HCT116 (cell line): ENCODE measurements at regions not wholly inside any gene's neighbourhood (a gene's known extent, or its start where the extent isn't known, plus 50 kb on each side); places are given as distances from the start of the nearest gene placed in this dataset.

Experiments
- ATAC-seq: fragments of 200-7000 bp; cut with Tn5 transposase; 2 replicates; pipeline ENCODE4 v1.9.1; 2020; ENCODE audit warnings: mild to moderate bottlenecking, moderate library complexity
- BruUV-seq: library from RNA; stranded (reverse); fragments of 400-500 nt; replicated peaks from 2 replicates; lab custom pipeline; 2021; lab: Mats Ljungman, UMichigan
- CTCF ChIA-PET: fragments of 300-600 bp; sonication (Branson Sonifier 250); formaldehyde crosslinking; loops from one replicate; lab custom pipeline; 2021; ENCODE audit warnings: antibody characterized with exemption; lab: Charles Lee
- POLR2A ChIA-PET: fragments of 300-600, 350-600 bp; sonication (Branson Sonifier 250); formaldehyde crosslinking; loops from one replicate; lab custom pipeline; 2021; ENCODE audit warnings: antibody characterized with exemption; lab: Charles Lee
- RAD21 ChIA-PET, 2 experiments: fragments of 300-600 bp; sonication (Branson Sonifier 250); formaldehyde crosslinking; loops; one replicate each; lab custom pipeline; 2023; ENCODE audit warnings: low total read pairs in 2 of 2; ENCODE audit not compliant: uncharacterized antibody in 2 of 2, unreplicated experiment in 2 of 2, low non-redundant PET in 1 of 2; lab: Charles Lee
- DNase-seq: peaks from one replicate; pipeline ENCODE4 v3.0.0-alpha.2; 2010; ENCODE audit warnings: low read depth, low spot score
- H2AFZ ChIP-seq: fragments of 200-600 bp; shearing (Covaris generic), sonication (generic); 2 replicates; pipeline ENCODE4 v1.6.1; 2017; ENCODE audit warnings: low read depth, mixed run types, mixed read lengths, antibody characterized with exemption, low read length; ENCODE audit not compliant: poor library complexity, severe bottlenecking
- H3K27ac ChIP-seq: 2 replicates; pipeline ENCODE4 v1.5.1; 2012; ENCODE audit warnings: low read depth, low read length
- H3K27me3 ChIP-seq: fragments of 200-600 bp; sonication (generic); 2 replicates; pipeline ENCODE4 v1.6.1; 2016; ENCODE audit warnings: mixed run types, low read length, mixed read lengths; ENCODE audit not compliant: insufficient read depth
- H3K36me3 ChIP-seq, 2 experiments: fragments of 200-500 bp in 1 of 2; fragments of 200-600 bp in 1 of 2; sonication (Bioruptor generic) in 1 of 2; sonication (generic) in 1 of 2; 2 replicates each; pipeline versions ENCODE4 v1.5.1 to v1.6.1; 2014 to 2016; ENCODE audit warnings: low read length in 2 of 2, inconsistent platforms in 1 of 2, mixed read lengths in 1 of 2, mixed run types in 1 of 2; ENCODE audit not compliant: insufficient read depth in 2 of 2, control insufficient read depth in 1 of 2
- H3K4me1 ChIP-seq, 2 experiments: fragments of 200-600 bp in 1 of 2; sonication (generic) in 1 of 2; 2 replicates each; pipeline versions ENCODE4 v1.5.1 to v1.6.1; 2012 to 2017; ENCODE audit warnings: low read length in 2 of 2, inconsistent platforms in 1 of 2, mild to moderate bottlenecking in 1 of 2, mixed read lengths in 1 of 2, mixed run types in 1 of 2, moderate library complexity in 1 of 2; ENCODE audit not compliant: insufficient read depth in 2 of 2, control insufficient read depth in 1 of 2
- H3K4me2 ChIP-seq: fragments of 200-600 bp; sonication (generic); 2 replicates; pipeline ENCODE4 v1.6.1; 2017; ENCODE audit warnings: mixed run types, low read length, mixed read lengths
- H3K4me3 ChIP-seq, 2 experiments: fragments of 200-600 bp in 1 of 2; sonication (generic) in 1 of 2; replicated peaks in 1 of 2; 2 replicates each; pipeline ENCODE4 v1.5.1; 2011 to 2016; ENCODE audit warnings: low read length in 2 of 2, control low read depth in 1 of 2, low read depth in 1 of 2, mild to moderate bottlenecking in 1 of 2, mixed read lengths in 1 of 2, mixed run types in 1 of 2
- H3K79me2 ChIP-seq: fragments of 200-600 bp; sonication (generic); 2 replicates; pipeline ENCODE4 v1.6.1; 2017; ENCODE audit warnings: mild to moderate bottlenecking, mixed run types, low read length, moderate library complexity, mixed read lengths; ENCODE audit not compliant: insufficient read depth
- H3K9ac ChIP-seq: fragments of 200-600 bp; sonication (generic); 2 replicates; pipeline ENCODE4 v1.6.1; 2016; ENCODE audit warnings: low read length, mixed read lengths
- H3K9me2 ChIP-seq: fragments of 200-600 bp; sonication (generic), shearing (Covaris generic); 2 replicates; pipeline ENCODE4 v1.6.1; 2017; ENCODE audit warnings: mixed run types, mild to moderate bottlenecking, moderate library complexity; ENCODE audit not compliant: insufficient read depth
- H3K9me3 ChIP-seq, 2 experiments: fragments of 200-500 bp in 1 of 2; fragments of 200-600 bp in 1 of 2; sonication (Bioruptor generic) in 1 of 2; sonication (generic) in 1 of 2; 2 replicates each; pipeline ENCODE4 v1.6.1; 2014 to 2017; ENCODE audit warnings: low read length in 2 of 2, mixed read lengths in 2 of 2, inconsistent platforms in 1 of 2, low read depth in 1 of 2, mild to moderate bottlenecking in 1 of 2, mixed run types in 1 of 2, moderate library complexity in 1 of 2; ENCODE audit not compliant: control insufficient read depth in 1 of 2, insufficient read depth in 1 of 2
- H4K20me1 ChIP-seq: fragments of 200-600 bp; sonication (generic), shearing (Covaris generic); 2 replicates; pipeline ENCODE4 v1.6.1; 2017; ENCODE audit warnings: mixed run types, mild to moderate bottlenecking, moderate library complexity; ENCODE audit not compliant: insufficient read depth
- CEBPB ChIP-seq: IDR thresholded peaks from 2 replicates; pipeline ENCODE4 v1.6.1; 2012; ENCODE audit warnings: low read depth
- EGR1 ChIP-seq: IDR thresholded peaks from 2 replicates; pipeline ENCODE4 v1.6.1; 2012; ENCODE audit warnings: low read depth
- EZH2phosphoT487 ChIP-seq: fragments of 200-600 bp; IDR thresholded peaks from 2 replicates; pipeline ENCODE4 v1.6.1; 2018; ENCODE audit warnings: antibody characterized with exemption, borderline replicate concordance
- FOSL1 ChIP-seq: IDR thresholded peaks from 2 replicates; pipeline ENCODE4 v1.6.1; 2012; ENCODE audit warnings: low read depth
- JUND ChIP-seq: IDR thresholded peaks from 2 replicates; pipeline ENCODE4 v1.6.1; 2012
- MAX ChIP-seq: IDR thresholded peaks from 2 replicates; pipeline ENCODE4 v1.6.1; 2012
- POLR2A ChIP-seq: IDR thresholded peaks from 2 replicates; pipeline ENCODE4 v1.7.0; 2011; ENCODE audit warnings: borderline replicate concordance; ENCODE audit not compliant: insufficient read depth, insufficient read length; ENCODE audit errors: extremely low read depth
- REST ChIP-seq: IDR thresholded peaks from 2 replicates; pipeline ENCODE4 v1.6.1; 2012; ENCODE audit warnings: low read depth
- SP1 ChIP-seq: IDR thresholded peaks from 2 replicates; pipeline ENCODE4 v1.6.1; 2012; ENCODE audit warnings: low read depth
- SRF ChIP-seq: IDR thresholded peaks from 2 replicates; pipeline ENCODE4 v1.6.1; 2012; ENCODE audit warnings: low read depth
- TCF7L2 ChIP-seq: IDR thresholded peaks from 2 replicates; pipeline ENCODE4 v1.7.0; 2011; ENCODE audit warnings: borderline replicate concordance, inconsistent platforms; ENCODE audit not compliant: insufficient read depth, insufficient read length; ENCODE audit errors: extremely low read depth
- intact Hi-C: fragments of 100-400 bp; cut with micrococcal nuclease; formaldehyde crosslinking; loops from 2 replicates; pipeline ENCODE4 v1.10.0; 2022

GRCh38 chr2:890791-891190 lies 59.9 kb upstream of the SNTG2 start:
- TF ChIP-seq EZH2phosphoT487 (no peak), FOSL1 (peak; percentile 45), MAX (peak; percentile 41), REST (no peak), JUND (peak; percentile 45), SP1 (peak; percentile 35), SRF (no peak), TCF7L2 (peak; percentile 30), EGR1 (no peak), POLR2A (no peak), CEBPB (no peak)
- Histone ChIP-seq H3K9me2 (no peaks in the 10 kb centered on the region), H3K4me3 (no peak overlapping the region), H3K79me2 (no peaks in the 10 kb centered on the region), H3K4me1 (peaks cover 4 to 17% of the 10 kb centered on the region in 2 experiments; a peak in 2 of 4 replicates), H3K9ac (no peak overlapping the region), H3K4me2 (no peak overlapping the region), H3K27ac (no peak overlapping the region), H2AFZ (no peak overlapping the region), H3K36me3 (no peaks in the 10 kb centered on the region), H4K20me1 (no peaks in the 10 kb centered on the region), H3K27me3 (peaks cover 8% of the 10 kb centered on the region), H3K9me3 (no peaks in the 10 kb centered on the region)
- no TSS peak for BruUV-seq
- no peak for DNase-seq
- ChIA-PET CTCF (no interaction called here), RAD21 (no interaction called here), POLR2A (no interaction called here)
- intact Hi-C loops: no loop called here
- no peak for ATAC-seq
